CD4-positive, alpha-beta T cell treated with Interferon gamma for 1 hour (primary cell): ENCODE measurements at regions not wholly inside any gene's neighbourhood (a gene's known extent, or its start where the extent isn't known, plus 50 kb on each side); places are given as distances from the start of the nearest gene placed in this dataset.
A peak's percentile ranks its signal among the peaks of the same experiment; 100 is the strongest.
"Not testable (repeated sequence)": the region's sequence is repeated elsewhere in the genome, so short reads cannot be mapped to it uniquely, and the experiment has no call there.

Experiments
- DNase-seq: peaks from one replicate; pipeline ENCODE4 v3.0.0-alpha.2; 2020

- DNase-seq, result no peak
These were observed 104.6 kb upstream of the KLF13 start for GRCh38 chr15:31221936-31222515.

- DNase-seq, result no peak
These were observed 103.8 kb upstream of the KLF13 start for GRCh38 chr15:31222773-31223341.

- no peak for DNase-seq
These were observed 102.9 kb upstream of the KLF13 start for GRCh38 chr15:31223478-31224350.

GRCh38 chr15:31224661-31225060 lies 102.0 kb upstream of the KLF13 start:
- DNase-seq, result not testable (repeated sequence)

- no peak for DNase-seq
These were observed 101.2 kb upstream of the KLF13 start for GRCh38 chr15:31225356-31225955.

- DNase-seq, result no peak
These were observed 100.6 kb upstream of the KLF13 start for GRCh38 chr15:31226021-31226420.

- DNase-seq, result no peak
These were observed 99.4 kb upstream of the KLF13 start for GRCh38 chr15:31227235-31227634.

- DNase-seq, result no peak
These were observed 98.6 kb upstream of the KLF13 start for GRCh38 chr15:31228011-31228484.

GRCh38 chr15:31228980-31229826 lies 97.4 kb upstream of the KLF13 start:
- DNase-seq, result peak; percentile 27

- DNase-seq, result peak; percentile 78
These were observed 95.8 kb upstream of the KLF13 start for GRCh38 chr15:31230630-31231485.

- DNase-seq, result no peak
These were observed 91.8 kb upstream of the KLF13 start for GRCh38 chr15:31234815-31235214.

- DNase-seq, result no peak
These were observed 91.1 kb upstream of the KLF13 start for GRCh38 chr15:31235311-31236183.

- DNase-seq, result no peak
These were observed 90.2 kb upstream of the KLF13 start for GRCh38 chr15:31236184-31237042.

- DNase-seq, result no peak
These were observed 89.7 kb upstream of the KLF13 start for GRCh38 chr15:31237043-31237324.

- no peak for DNase-seq
These were observed 87.7 kb upstream of the KLF13 start for GRCh38 chr15:31238906-31239305.

- no peak for DNase-seq
These were observed 87.2 kb upstream of the KLF13 start for GRCh38 chr15:31239409-31239808.

- DNase-seq, result no peak
These were observed 84.6 kb upstream of the KLF13 start for GRCh38 chr15:31241888-31242522.

- DNase-seq, result no peak
These were observed 82.7 kb upstream of the KLF13 start for GRCh38 chr15:31243895-31244294.

- no peak for DNase-seq
These were observed 81.4 kb upstream of the KLF13 start for GRCh38 chr15:31245135-31245689.
